ENCODE measurements at regions not wholly inside any gene's neighbourhood (a gene's known extent, or its start where the extent isn't known, plus 50 kb on each side); places are given as distances from the start of the nearest gene placed in this dataset.
"Not testable (repeated sequence)": the region's sequence is repeated elsewhere in the genome, so short reads cannot be mapped to it uniquely, and the experiment has no call there.

- no peak for DNase-seq (ENCODE audit: low spot score)
Observed at GRCh38 chr18:59038295-59039039, 101.2 kb upstream of the SEC11C start.

- DNase-seq (ENCODE audit: low spot score) = not testable (repeated sequence)
Observed at GRCh38 chr18:59039040-59039320, 100.7 kb upstream of the SEC11C start.

GRCh38 chr18:59039449-59039848, 100.2 kb upstream of the SEC11C start:
- DNase-seq (ENCODE audit: low spot score) = no peak

GRCh38 chr18:59040770-59041148, 98.9 kb upstream of the SEC11C start:
- DNase-seq (ENCODE audit: low spot score) = no peak

GRCh38 chr18:59041296-59041695, 98.4 kb upstream of the SEC11C start:
- DNase-seq (ENCODE audit: low spot score) = no peak

- no peak for DNase-seq (ENCODE audit: low spot score)
Observed at GRCh38 chr18:59041819-59042815, 97.6 kb upstream of the SEC11C start.

- DNase-seq (ENCODE audit: low spot score) = no peak
Observed at GRCh38 chr18:59044855-59045254, 94.8 kb upstream of the SEC11C start.

- DNase-seq (ENCODE audit: low spot score) = no peak
Observed at GRCh38 chr18:59047321-59048047, 92.2 kb upstream of the SEC11C start.

GRCh38 chr18:59048048-59048363, 91.7 kb upstream of the SEC11C start:
- DNase-seq (ENCODE audit: low spot score) = no peak

GRCh38 chr18:59048378-59048777, 91.3 kb upstream of the SEC11C start:
- no peak for DNase-seq (ENCODE audit: low spot score)

- no peak for DNase-seq (ENCODE audit: low spot score)
Observed at GRCh38 chr18:59049721-59050660, 89.7 kb upstream of the SEC11C start.

GRCh38 chr18:59050661-59051057, 89.0 kb upstream of the SEC11C start:
- no peak for DNase-seq (ENCODE audit: low spot score)

- DNase-seq (ENCODE audit: low spot score) = no peak
Observed at GRCh38 chr18:59051470-59052165, 88.1 kb upstream of the SEC11C start.

- DNase-seq (ENCODE audit: low spot score) = peak; percentile 80
Observed at GRCh38 chr18:59052965-59053820, 86.5 kb upstream of the SEC11C start.

- peak; percentile 75 for DNase-seq (ENCODE audit: low spot score)
Observed at GRCh38 chr18:59054496-59055287, 85.0 kb upstream of the SEC11C start.

GRCh38 chr18:59055345-59056032, 84.2 kb upstream of the SEC11C start:
- DNase-seq (ENCODE audit: low spot score) = no peak

GRCh38 chr18:59056706-59057492, 82.8 kb upstream of the SEC11C start:
- DNase-seq (ENCODE audit: low spot score) = peak; percentile 83

GRCh38 chr18:59057493-59057795, 82.2 kb upstream of the SEC11C start:
- DNase-seq (ENCODE audit: low spot score) = no peak
